KMS-11 (cell line): ENCODE measurements at regions not wholly inside any gene's neighbourhood (a gene's known extent, or its start where the extent isn't known, plus 50 kb on each side); places are given as distances from the start of the nearest gene placed in this dataset.
A peak's percentile ranks its signal among the peaks of the same experiment; 100 is the strongest.

ENCODE experiments used
- H2AFZ ChIP-seq: fragments of 200-600 bp; sonication (generic); 2 replicates; pipeline ENCODE4 v1.6.1; 2016; ENCODE audit warnings: antibody characterized with exemption, mixed run types, low read depth
- H3K27ac ChIP-seq: fragments of 200-600 bp; sonication (generic); 2 replicates; pipeline ENCODE4 v1.6.1; 2016; ENCODE audit warnings: mild to moderate bottlenecking, mixed run types
- H3K27me3 ChIP-seq: fragments of 200-600 bp; sonication (generic); 2 replicates; pipeline ENCODE4 v1.6.1; 2017; ENCODE audit warnings: mild to moderate bottlenecking, low read depth, mixed run types, moderate library complexity; ENCODE audit not compliant: insufficient read depth
- H3K36me3 ChIP-seq: fragments of 200-600 bp; sonication (generic); 2 replicates; pipeline ENCODE4 v1.6.1; 2017; ENCODE audit warnings: mild to moderate bottlenecking, mixed run types; ENCODE audit not compliant: insufficient read depth
- H3K4me1 ChIP-seq: fragments of 200-600 bp; sonication (generic); 2 replicates; pipeline ENCODE4 v1.6.1; 2016; ENCODE audit warnings: mild to moderate bottlenecking, low read depth, mixed run types; ENCODE audit not compliant: poor library complexity, severe bottlenecking
- H3K4me2 ChIP-seq: fragments of 200-600 bp; sonication (generic); 2 replicates; pipeline ENCODE4 v1.7.0; 2016; ENCODE audit warnings: mild to moderate bottlenecking, mixed run types
- H3K4me3 ChIP-seq: fragments of 200-600 bp; sonication (generic); IDR thresholded peaks from 2 replicates; pipeline ENCODE4 v1.6.1; 2017; ENCODE audit warnings: low read depth, low read length, mixed read lengths; ENCODE audit not compliant: insufficient read depth
- H3K79me2 ChIP-seq: fragments of 200-600 bp; sonication (generic); 2 replicates; pipeline ENCODE4 v1.6.1; 2016; ENCODE audit warnings: low read depth, mixed run types; ENCODE audit not compliant: insufficient read depth
- H3K9ac ChIP-seq: fragments of 200-600 bp; sonication (generic); 2 replicates; pipeline ENCODE4 v1.6.1; 2016; ENCODE audit warnings: mild to moderate bottlenecking, mixed run types
- H4K20me1 ChIP-seq: fragments of 200-600 bp; sonication (generic); 2 replicates; pipeline ENCODE4 v1.6.1; 2016; ENCODE audit warnings: mild to moderate bottlenecking, mixed run types; ENCODE audit not compliant: insufficient read depth
- CTCF ChIP-seq: fragments of 200-600 bp; sonication (generic); conservative IDR thresholded peaks from 2 replicates; pipeline ENCODE4 v1.6.1; 2017; ENCODE audit warnings: low read depth, mild to moderate bottlenecking, antibody characterized with exemption, low read length, moderate library complexity, mixed read lengths

- Histone ChIP-seq H3K9ac (no peak overlapping the region), H3K36me3 (no peaks in the 10 kb centered on the region), H3K27me3 (no peaks in the 10 kb centered on the region), H2AFZ (no peak overlapping the region), H3K4me3 (no peak overlapping the region), H4K20me1 (no peaks in the 10 kb centered on the region), H3K4me1 (no peaks in the 10 kb centered on the region), H3K27ac (no peak overlapping the region), H3K79me2 (no peaks in the 10 kb centered on the region), H3K4me2 (no peak overlapping the region)
- no peak for TF ChIP-seq CTCF
These were observed 73.2 kb downstream of the MTNR1A start for GRCh38 chr4:186481998-186482790.

GRCh38 chr4:186475202-186475601 is 80.2 kb downstream of the MTNR1A start:
- Histone ChIP-seq H2AFZ (no peak overlapping the region), H3K79me2 (no peaks in the 10 kb centered on the region), H3K9ac (no peak overlapping the region), H3K4me3 (no peak overlapping the region), H3K27me3 (no peaks in the 10 kb centered on the region), H3K36me3 (no peaks in the 10 kb centered on the region), H3K27ac (no peak overlapping the region), H3K4me1 (no peaks in the 10 kb centered on the region), H4K20me1 (no peaks in the 10 kb centered on the region), H3K4me2 (no peak overlapping the region)
- no peak for TF ChIP-seq CTCF

- no peaks in the 10 kb centered on the region for H3K36me3 ChIP-seq
- H3K4me1 ChIP-seq, result no peaks in the 10 kb centered on the region
- H3K9ac ChIP-seq, result no peak overlapping the region
- no peak overlapping the region for H3K27ac ChIP-seq
- no peak overlapping the region for H3K4me2 ChIP-seq
- H4K20me1 ChIP-seq, result no peaks in the 10 kb centered on the region
- no peaks in the 10 kb centered on the region for H3K27me3 ChIP-seq
- no peak overlapping the region for H3K4me3 ChIP-seq
- no peaks in the 10 kb centered on the region for H3K79me2 ChIP-seq
- no peak for TF ChIP-seq CTCF
- H2AFZ ChIP-seq, result no peak overlapping the region
These were observed 81.4 kb downstream of the MTNR1A start for GRCh38 chr4:186473933-186474332.

- Histone ChIP-seq H3K79me2 (no peaks in the 10 kb centered on the region), H4K20me1 (no peaks in the 10 kb centered on the region), H3K4me3 (no peak overlapping the region), H3K27me3 (no peaks in the 10 kb centered on the region), H3K36me3 (no peaks in the 10 kb centered on the region), H3K27ac (no peak overlapping the region), H3K4me2 (no peak overlapping the region), H3K4me1 (no peaks in the 10 kb centered on the region), H2AFZ (no peak overlapping the region), H3K9ac (no peak overlapping the region)
- peak; percentile 90 for TF ChIP-seq CTCF
These were observed 82.4 kb downstream of the MTNR1A start for GRCh38 chr4:186472948-186473347.
